ENCODE measurements at regions not wholly inside any gene's neighbourhood (a gene's known extent, or its start where the extent isn't known, plus 50 kb on each side); places are given as distances from the start of the nearest gene placed in this dataset.
"Not testable (repeated sequence)": the region's sequence is repeated elsewhere in the genome, so short reads cannot be mapped to it uniquely, and the experiment has no call there.

GRCh38 chr12:46485853-46486252, 113.3 kb upstream of the SLC38A2 start:
- no peaks in the 10 kb centered on the region for H3K36me3 ChIP-seq (ENCODE audit: control insufficient read depth in 2 of 2, insufficient read depth in 2 of 2, low read length in 1 of 2)
- no peaks in the 10 kb centered on the region for H3K9me3 ChIP-seq (ENCODE audit: control insufficient read depth in 2 of 2, insufficient read depth in 1 of 2, low read depth in 1 of 2, low read length in 1 of 2)
- WGBS, 2 donors, result 96 to 98% methylated on average over 5 of the region's 5 CpGs

GRCh38 chr12:46484396-46485061, 112.0 kb upstream of the SLC38A2 start:
- Histone ChIP-seq H3K4me1 (ENCODE audit: control insufficient read depth in 2 of 2, insufficient read depth in 2 of 2, low read length in 1 of 2) (no peaks in the 10 kb centered on the region), H3K27ac (ENCODE audit: low read depth in 2 of 2, low read length in 1 of 2) (no peak overlapping the region), H3K27me3 (ENCODE audit: control insufficient read depth in 1 of 2, insufficient read depth in 2 of 2, low read length in 2 of 2) (no peaks in the 10 kb centered on the region), H3K36me3 (ENCODE audit: control insufficient read depth in 2 of 2, insufficient read depth in 2 of 2, low read length in 1 of 2) (no peaks in the 10 kb centered on the region), H3K9me3 (ENCODE audit: control insufficient read depth in 2 of 2, insufficient read depth in 1 of 2, low read depth in 1 of 2, low read length in 1 of 2) (no peaks in the 10 kb centered on the region), H3K4me3 (ENCODE audit: low read depth in 1 of 2, low read length in 2 of 2) (no peak overlapping the region)
- 85 to 88% methylated on average over 6 of the region's 6 CpGs for WGBS, 2 donors

More at GRCh38 chr12:46485853-46486252, 113.3 kb upstream of the SLC38A2 start:
- Histone ChIP-seq H3K27ac (ENCODE audit: low read depth in 2 of 2, low read length in 1 of 2) (no peak overlapping the region), H3K4me3 (ENCODE audit: low read depth in 1 of 2, low read length in 2 of 2) (no peak overlapping the region), H3K27me3 (ENCODE audit: control insufficient read depth in 1 of 2, insufficient read depth in 2 of 2, low read length in 2 of 2) (no peaks in the 10 kb centered on the region), H3K4me1 (ENCODE audit: control insufficient read depth in 2 of 2, insufficient read depth in 2 of 2, low read length in 1 of 2) (peaks cover 2 to 3% of the 10 kb centered on the region in 2 donors)

DNA sequence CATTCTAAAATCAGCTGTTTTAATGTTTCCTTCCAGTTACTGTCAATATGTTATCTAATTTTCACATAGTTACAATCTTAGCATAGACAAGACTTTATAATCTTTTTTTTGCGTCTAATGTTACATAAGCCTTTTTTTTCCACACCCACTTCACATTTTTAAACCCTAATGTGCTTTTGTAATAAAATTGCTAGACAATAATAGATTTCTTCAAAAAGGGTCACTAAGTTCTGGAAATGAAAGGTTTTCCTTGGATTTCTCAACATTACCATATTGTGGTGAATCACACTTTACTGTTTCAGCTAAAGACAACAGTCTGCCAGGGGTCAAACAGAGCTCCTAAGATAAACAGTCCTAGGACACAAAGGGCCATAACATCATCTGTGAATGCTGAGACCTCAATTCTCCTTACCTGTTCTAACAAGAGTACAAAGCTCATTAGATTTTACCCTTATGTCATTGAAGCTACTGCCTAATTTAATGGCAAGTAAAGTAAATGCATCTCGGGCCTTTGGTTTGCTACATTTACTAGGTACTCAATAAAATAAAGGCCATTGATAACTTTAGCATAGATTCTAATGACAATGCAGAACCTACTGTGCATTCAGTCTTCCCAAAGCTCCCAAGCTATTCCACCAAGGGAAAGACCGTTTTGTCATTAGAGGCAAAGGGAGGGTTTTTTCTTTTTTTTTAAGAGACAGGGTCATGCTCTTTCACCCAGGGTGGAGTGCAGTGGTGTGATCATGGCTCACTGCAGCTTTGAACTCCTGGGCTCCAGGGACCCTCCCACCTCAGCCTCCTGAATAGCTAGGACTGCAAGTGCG, 111.2 kb upstream of the SLC38A2 start:
- Histone ChIP-seq H3K4me1 (ENCODE audit: control insufficient read depth in 2 of 2, insufficient read depth in 2 of 2, low read length in 1 of 2) (no peaks in the 10 kb centered on the region), H3K27me3 (ENCODE audit: control insufficient read depth in 1 of 2, insufficient read depth in 2 of 2, low read length in 2 of 2) (no peaks in the 10 kb centered on the region), H3K27ac (ENCODE audit: low read depth in 2 of 2, low read length in 1 of 2) (no peak overlapping the region), H3K9me3 (ENCODE audit: control insufficient read depth in 2 of 2, insufficient read depth in 1 of 2, low read depth in 1 of 2, low read length in 1 of 2) (no peaks in the 10 kb centered on the region), H3K4me3 (ENCODE audit: low read depth in 1 of 2, low read length in 2 of 2) (no peak overlapping the region), H3K36me3 (ENCODE audit: control insufficient read depth in 2 of 2, insufficient read depth in 2 of 2, low read length in 1 of 2) (no peaks in the 10 kb centered on the region)
- WGBS, 2 donors, result 86 to 88% methylated on average over 4 of the region's 4 CpGs

- no peaks in the 10 kb centered on the region for H3K9me3 ChIP-seq (ENCODE audit: control insufficient read depth in 2 of 2, insufficient read depth in 1 of 2, low read depth in 1 of 2, low read length in 1 of 2)
- no peak overlapping the region for H3K4me3 ChIP-seq (ENCODE audit: low read depth in 1 of 2, low read length in 2 of 2)
- H3K4me1 ChIP-seq (ENCODE audit: control insufficient read depth in 2 of 2, insufficient read depth in 2 of 2, low read length in 1 of 2), result peaks cover 0 to 2% of the 10 kb centered on the region in 2 donors
- H3K36me3 ChIP-seq (ENCODE audit: control insufficient read depth in 2 of 2, insufficient read depth in 2 of 2, low read length in 1 of 2), result no peaks in the 10 kb centered on the region
- 87 to 93% methylated on average over 1 of the region's 1 CpG for WGBS, 2 donors
- no peak overlapping the region for H3K27ac ChIP-seq (ENCODE audit: low read depth in 2 of 2, low read length in 1 of 2)
- H3K27me3 ChIP-seq (ENCODE audit: control insufficient read depth in 1 of 2, insufficient read depth in 2 of 2, low read length in 2 of 2), result no peaks in the 10 kb centered on the region
These were observed 108.2 kb upstream of the SLC38A2 start for GRCh38 chr12:46480724-46481123.

DNA sequence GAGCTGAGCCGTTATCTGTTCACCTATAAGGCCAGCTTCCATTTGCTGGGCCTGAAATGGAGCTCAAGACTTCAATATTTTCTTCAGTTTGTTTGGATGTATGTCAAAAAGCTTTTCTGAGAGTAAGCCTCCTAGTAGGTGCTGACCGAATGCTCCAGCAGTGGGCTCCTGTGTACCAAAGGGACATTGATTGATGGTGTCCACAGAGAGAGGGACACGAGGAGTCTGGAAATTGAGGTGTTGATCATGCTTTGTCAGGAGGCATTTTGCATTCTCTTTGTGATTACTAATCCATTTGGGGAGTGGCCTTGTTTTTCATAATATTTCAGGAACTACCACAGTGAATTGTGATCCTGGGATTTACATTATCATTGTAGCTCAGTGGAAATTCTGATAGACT, 107.7 kb upstream of the SLC38A2 start:
- no peaks in the 10 kb centered on the region for H3K36me3 ChIP-seq (ENCODE audit: control insufficient read depth in 2 of 2, insufficient read depth in 2 of 2, low read length in 1 of 2)
- H3K4me1 ChIP-seq (ENCODE audit: control insufficient read depth in 2 of 2, insufficient read depth in 2 of 2, low read length in 1 of 2), result peaks cover 0 to 2% of the 10 kb centered on the region in 2 donors
- H3K9me3 ChIP-seq (ENCODE audit: control insufficient read depth in 2 of 2, insufficient read depth in 1 of 2, low read depth in 1 of 2, low read length in 1 of 2), result no peaks in the 10 kb centered on the region
- WGBS, 2 donors, result 80 to 83% methylated on average over 3 of the region's 3 CpGs
- H3K4me3 ChIP-seq (ENCODE audit: low read depth in 1 of 2, low read length in 2 of 2), result no peak overlapping the region
- H3K27me3 ChIP-seq (ENCODE audit: control insufficient read depth in 1 of 2, insufficient read depth in 2 of 2, low read length in 2 of 2), result no peaks in the 10 kb centered on the region
- H3K27ac ChIP-seq (ENCODE audit: low read depth in 2 of 2, low read length in 1 of 2), result no peak overlapping the region

- no peaks in the 10 kb centered on the region for H3K36me3 ChIP-seq (ENCODE audit: control insufficient read depth in 2 of 2, insufficient read depth in 2 of 2, low read length in 1 of 2)
- H3K9me3 ChIP-seq (ENCODE audit: control insufficient read depth in 2 of 2, insufficient read depth in 1 of 2, low read depth in 1 of 2, low read length in 1 of 2), result no peaks in the 10 kb centered on the region
- H3K4me3 ChIP-seq (ENCODE audit: low read depth in 1 of 2, low read length in 2 of 2), result no peak overlapping the region
- no peaks in the 10 kb centered on the region for H3K27me3 ChIP-seq (ENCODE audit: control insufficient read depth in 1 of 2, insufficient read depth in 2 of 2, low read length in 2 of 2)
- peaks cover 0 to 2% of the 10 kb centered on the region in 2 donors for H3K4me1 ChIP-seq (ENCODE audit: control insufficient read depth in 2 of 2, insufficient read depth in 2 of 2, low read length in 1 of 2)
- 94 to 96% methylated on average over 2 of the region's 2 CpGs for WGBS, 2 donors
- H3K27ac ChIP-seq (ENCODE audit: low read depth in 2 of 2, low read length in 1 of 2), result no peak overlapping the region
These were observed 105.5 kb upstream of the SLC38A2 start for GRCh38 chr12:46478123-46478522.

GRCh38 chr12:46477541-46477940, 105.0 kb upstream of the SLC38A2 start:
- Histone ChIP-seq H3K9me3 (ENCODE audit: control insufficient read depth in 2 of 2, insufficient read depth in 1 of 2, low read depth in 1 of 2, low read length in 1 of 2) (no peaks in the 10 kb centered on the region), H3K27ac (ENCODE audit: low read depth in 2 of 2, low read length in 1 of 2) (no peak overlapping the region), H3K4me3 (ENCODE audit: low read depth in 1 of 2, low read length in 2 of 2) (no peak overlapping the region), H3K27me3 (ENCODE audit: control insufficient read depth in 1 of 2, insufficient read depth in 2 of 2, low read length in 2 of 2) (no peaks in the 10 kb centered on the region), H3K36me3 (ENCODE audit: control insufficient read depth in 2 of 2, insufficient read depth in 2 of 2, low read length in 1 of 2) (no peaks in the 10 kb centered on the region), H3K4me1 (ENCODE audit: control insufficient read depth in 2 of 2, insufficient read depth in 2 of 2, low read length in 1 of 2) (peaks cover 0 to 2% of the 10 kb centered on the region in 2 donors)

DNA sequence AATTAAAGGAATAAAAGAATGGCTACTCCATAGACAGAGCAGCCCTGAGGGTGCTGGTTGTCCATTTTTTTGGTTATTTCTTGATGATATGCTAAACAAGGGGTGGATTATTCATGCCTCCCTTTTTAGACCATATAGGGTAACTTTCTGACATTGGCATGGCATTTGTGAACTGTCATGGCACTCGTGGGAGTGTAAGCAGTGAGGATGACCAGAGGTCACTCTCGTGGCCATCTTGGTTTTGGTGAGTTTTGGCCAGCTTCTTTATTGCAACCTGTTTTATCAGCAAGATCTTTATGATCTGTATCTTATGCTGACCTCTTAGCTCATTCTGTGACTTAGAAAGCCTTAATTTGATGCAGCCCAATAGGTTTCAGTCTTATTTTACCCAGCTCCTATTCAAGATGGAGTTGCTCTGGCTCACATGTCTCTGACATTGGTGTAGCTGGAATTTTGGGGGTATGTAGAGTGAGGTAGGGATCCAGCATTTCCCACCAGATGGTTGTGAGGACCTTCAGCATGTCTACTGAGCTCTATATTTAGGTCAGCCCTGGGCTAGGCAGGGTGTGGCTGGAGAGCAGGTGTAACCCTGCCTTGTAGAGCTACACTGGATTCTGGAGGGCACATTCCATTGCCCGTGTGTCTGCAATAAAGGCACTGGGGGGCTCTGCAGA, 103.5 kb upstream of the SLC38A2 start:
- 80 to 81% methylated on average over 3 of the region's 3 CpGs for WGBS, 2 donors
- Histone ChIP-seq H3K4me3 (ENCODE audit: low read depth in 1 of 2, low read length in 2 of 2) (no peak overlapping the region), H3K36me3 (ENCODE audit: control insufficient read depth in 2 of 2, insufficient read depth in 2 of 2, low read length in 1 of 2) (no peaks in the 10 kb centered on the region), H3K27me3 (ENCODE audit: control insufficient read depth in 1 of 2, insufficient read depth in 2 of 2, low read length in 2 of 2) (no peaks in the 10 kb centered on the region), H3K9me3 (ENCODE audit: control insufficient read depth in 2 of 2, insufficient read depth in 1 of 2, low read depth in 1 of 2, low read length in 1 of 2) (no peaks in the 10 kb centered on the region), H3K27ac (ENCODE audit: low read depth in 2 of 2, low read length in 1 of 2) (no peak overlapping the region), H3K4me1 (ENCODE audit: control insufficient read depth in 2 of 2, insufficient read depth in 2 of 2, low read length in 1 of 2) (peaks cover 0 to 2% of the 10 kb centered on the region in 2 donors)

GRCh38 chr12:46474385-46474784, 101.8 kb upstream of the SLC38A2 start:
- not testable (repeated sequence) for H3K4me1 ChIP-seq (ENCODE audit: control insufficient read depth in 2 of 2, insufficient read depth in 2 of 2, low read length in 1 of 2); H3K9me3 ChIP-seq (ENCODE audit: control insufficient read depth in 2 of 2, insufficient read depth in 1 of 2, low read depth in 1 of 2, low read length in 1 of 2); H3K4me3 ChIP-seq (ENCODE audit: low read depth in 1 of 2, low read length in 2 of 2); H3K36me3 ChIP-seq (ENCODE audit: control insufficient read depth in 2 of 2, insufficient read depth in 2 of 2, low read length in 1 of 2); H3K27me3 ChIP-seq (ENCODE audit: control insufficient read depth in 1 of 2, insufficient read depth in 2 of 2, low read length in 2 of 2)
- 80 to 84% methylated on average over 9 of the region's 9 CpGs for WGBS, 2 donors
- peak overlapping the region; percentile 31 to 38 for H3K27ac ChIP-seq (ENCODE audit: low read depth in 2 of 2, low read length in 1 of 2)
